Subcutaneous abdominal adipose tissue (tissue), 5 donors: ENCODE measurements at regions not wholly inside any gene's neighbourhood (a gene's known extent, or its start where the extent isn't known, plus 50 kb on each side); places are given as distances from the start of the nearest gene placed in this dataset.

ENCODE experiments used
- H3K27ac ChIP-seq: one replicate; pipeline ENCODE4 v1.7.0; 2013; ENCODE audit warnings: low read depth, mild to moderate bottlenecking, inconsistent platforms, low read length, moderate library complexity
- H3K27me3 ChIP-seq, 5 donors: one replicate each; pipeline ENCODE4 v1.7.0; 2013; ENCODE audit warnings: low read length in 5 of 5, inconsistent platforms in 1 of 5; ENCODE audit not compliant: control insufficient read depth in 5 of 5, insufficient read depth in 4 of 5
- H3K36me3 ChIP-seq, 5 donors: one replicate each; pipeline ENCODE4 v1.7.0; 2013; ENCODE audit warnings: low read length in 5 of 5; ENCODE audit not compliant: control insufficient read depth in 5 of 5, insufficient read depth in 5 of 5
- H3K4me1 ChIP-seq, 5 donors: one replicate each; pipeline ENCODE4 v1.7.0; 2013; ENCODE audit warnings: low read length in 5 of 5, mild to moderate bottlenecking in 3 of 5, moderate library complexity in 1 of 5; ENCODE audit not compliant: control insufficient read depth in 5 of 5, insufficient read depth in 5 of 5
- H3K4me3 ChIP-seq, 5 donors: one replicate each; pipeline ENCODE4 v1.7.0; 2013; ENCODE audit warnings: low read length in 5 of 5, low read depth in 1 of 5
- H3K9ac ChIP-seq, 5 donors: one replicate each; pipeline ENCODE4 v1.7.0; 2013; ENCODE audit warnings: low read length in 5 of 5, mild to moderate bottlenecking in 4 of 5, moderate library complexity in 3 of 5
- H3K9me3 ChIP-seq, 5 donors: one replicate each; pipeline ENCODE4 v1.7.0; 2013; ENCODE audit warnings: low read length in 5 of 5; ENCODE audit not compliant: control insufficient read depth in 5 of 5
- donor health status: healthy.
- donor health status: healthy.
- donor health status: healthy.
- donor health status: healthy.
- donor health status: healthy.

- H3K27ac ChIP-seq: no peak overlapping the region
- no peaks in the 10 kb centered on the region for H3K9me3 ChIP-seq
- no peak overlapping the region for H3K4me3 ChIP-seq
- no peaks in the 10 kb centered on the region for H3K27me3 ChIP-seq
- no peaks in the 10 kb centered on the region for H3K4me1 ChIP-seq
- no peak overlapping the region for H3K9ac ChIP-seq
- H3K36me3 ChIP-seq: no peaks in the 10 kb centered on the region
Observed at GRCh38 chr18:26722565-26722931, 143.0 kb downstream of the AQP4 start.

GRCh38 chr18:26721854-26722564, 143.5 kb downstream of the AQP4 start:
- Histone ChIP-seq H3K9ac (no peak overlapping the region), H3K4me3 (no peak overlapping the region), H3K27me3 (no peaks in the 10 kb centered on the region), H3K4me1 (no peaks in the 10 kb centered on the region), H3K27ac (no peak overlapping the region), H3K9me3 (no peaks in the 10 kb centered on the region), H3K36me3 (no peaks in the 10 kb centered on the region)

GRCh38 chr18:26719896-26720295, 145.6 kb downstream of the AQP4 start:
- Histone ChIP-seq H3K9me3 (no peaks in the 10 kb centered on the region), H3K27me3 (no peaks in the 10 kb centered on the region), H3K27ac (no peak overlapping the region), H3K4me3 (no peak overlapping the region), H3K9ac (no peak overlapping the region), H3K4me1 (no peaks in the 10 kb centered on the region), H3K36me3 (no peaks in the 10 kb centered on the region)

GRCh38 chr18:26717123-26717719, 148.3 kb downstream of the AQP4 start:
- Histone ChIP-seq H3K9ac (no peak overlapping the region), H3K9me3 (no peaks in the 10 kb centered on the region), H3K27ac (no peak overlapping the region), H3K36me3 (no peaks in the 10 kb centered on the region), H3K27me3 (peaks cover 0 to 5% (median 0%) of the 10 kb centered on the region in 5 donors), H3K4me3 (no peak overlapping the region), H3K4me1 (no peaks in the 10 kb centered on the region)

- Histone ChIP-seq H3K9me3 (no peaks in the 10 kb centered on the region), H3K36me3 (no peaks in the 10 kb centered on the region), H3K9ac (no peak overlapping the region), H3K27ac (no peak overlapping the region), H3K4me1 (no peaks in the 10 kb centered on the region), H3K4me3 (no peak overlapping the region), H3K27me3 (peaks cover 0 to 5% (median 0%) of the 10 kb centered on the region in 5 donors)
Observed at GRCh38 chr18:26714739-26715138, 150.8 kb downstream of the AQP4 start.

- Histone ChIP-seq H3K27me3 (peaks cover 0 to 5% (median 0%) of the 10 kb centered on the region in 5 donors), H3K9me3 (no peaks in the 10 kb centered on the region), H3K4me3 (no peak overlapping the region), H3K4me1 (no peaks in the 10 kb centered on the region), H3K36me3 (no peaks in the 10 kb centered on the region), H3K27ac (no peak overlapping the region), H3K9ac (no peak overlapping the region)
Observed at GRCh38 chr18:26711756-26712155, 153.8 kb downstream of the AQP4 start.

- Histone ChIP-seq H3K9me3 (no peaks in the 10 kb centered on the region), H3K27ac (no peak overlapping the region), H3K27me3 (peaks cover 0 to 5% (median 0%) of the 10 kb centered on the region in 5 donors), H3K4me3 (no peak overlapping the region), H3K4me1 (no peaks in the 10 kb centered on the region), H3K9ac (no peak overlapping the region), H3K36me3 (no peaks in the 10 kb centered on the region)
Observed at GRCh38 chr18:26710470-26711096, 154.9 kb downstream of the AQP4 start.

- peaks cover 0 to 5% (median 0%) of the 10 kb centered on the region in 5 donors for H3K27me3 ChIP-seq
Observed at GRCh38 chr18:26709897-26710296, 155.6 kb downstream of the AQP4 start.

GRCh38 chr18:26708806-26709716, 156.4 kb downstream of the AQP4 start:
- no peak overlapping the region for H3K27ac ChIP-seq

More at GRCh38 chr18:26709897-26710296, 155.6 kb downstream of the AQP4 start:
- Histone ChIP-seq H3K4me1 (no peaks in the 10 kb centered on the region), H3K27ac (no peak overlapping the region), H3K4me3 (no peak overlapping the region), H3K9me3 (no peaks in the 10 kb centered on the region), H3K9ac (no peak overlapping the region), H3K36me3 (no peaks in the 10 kb centered on the region)

More at GRCh38 chr18:26708806-26709716, 156.4 kb downstream of the AQP4 start:
- H3K27me3 ChIP-seq: peaks cover 0 to 4% (median 0%) of the 10 kb centered on the region in 5 donors
- no peak overlapping the region for H3K4me3 ChIP-seq
- no peak overlapping the region for H3K9ac ChIP-seq
- H3K36me3 ChIP-seq: no peaks in the 10 kb centered on the region
- H3K4me1 ChIP-seq: no peaks in the 10 kb centered on the region
- H3K9me3 ChIP-seq: no peaks in the 10 kb centered on the region
